ENCODE measurements at regions not wholly inside any gene's neighbourhood (a gene's known extent, or its start where the extent isn't known, plus 50 kb on each side); places are given as distances from the start of the nearest gene placed in this dataset.
"Not testable (repeated sequence)": the region's sequence is repeated elsewhere in the genome, so short reads cannot be mapped to it uniquely, and the experiment has no call there.

- DNase-seq (ENCODE audit: low read depth, low spot score), result no peak
- in situ Hi-C loops (cut with HindIII; ENCODE audit: low pct_unique_long_range_greater_than_20kb, low sequenced_read_pairs), result no loop called here
Observed at GRCh38 chr3:106438887-106439286, 570.1 kb upstream of the CBLB start.

DNA sequence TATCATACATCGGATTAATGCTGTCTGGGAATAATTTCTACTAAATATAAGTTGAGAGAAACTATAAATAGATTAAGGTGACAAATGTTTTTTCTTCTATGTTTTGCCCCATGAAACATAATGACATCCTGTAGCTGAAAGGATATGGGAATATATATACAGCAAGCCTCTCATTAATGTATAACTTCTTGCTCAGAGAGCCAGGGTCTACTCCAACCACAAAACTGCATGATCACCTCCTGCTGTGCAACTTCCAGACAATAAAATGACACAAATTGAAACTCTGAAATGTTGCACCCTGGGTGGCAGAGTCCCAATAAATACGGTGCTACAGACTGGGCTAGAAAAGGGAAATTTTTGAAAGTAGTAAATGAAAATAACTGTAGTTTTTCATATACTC is 571.9 kb upstream of the CBLB start:
- DNase-seq (ENCODE audit: low read depth, low spot score), result no peak
- in situ Hi-C loops (cut with HindIII; ENCODE audit: low pct_unique_long_range_greater_than_20kb, low sequenced_read_pairs), result no loop called here

DNA sequence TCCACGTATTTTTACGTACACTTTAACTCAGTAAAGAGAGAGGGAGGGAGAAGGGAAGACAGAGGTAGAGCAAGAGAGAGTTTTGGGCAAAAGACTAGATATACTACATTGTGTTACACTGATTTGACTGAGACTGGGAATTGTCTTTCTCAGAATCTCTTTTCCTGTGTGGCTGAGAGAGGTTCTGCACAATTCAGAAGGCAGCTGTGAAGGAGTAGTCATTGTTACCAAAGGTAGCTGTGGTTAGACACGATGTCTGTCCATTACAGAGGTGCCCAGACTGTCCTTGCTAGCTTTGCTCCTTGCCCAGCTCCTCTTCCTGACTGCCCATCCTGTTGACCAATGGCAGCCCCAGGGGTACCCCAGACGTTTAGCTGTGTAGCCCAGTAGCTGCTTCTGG is 577.5 kb upstream of the CBLB start:
- in situ Hi-C loops (cut with HindIII; ENCODE audit: low pct_unique_long_range_greater_than_20kb, low sequenced_read_pairs), result no loop called here
- DNase-seq (ENCODE audit: low read depth, low spot score), result no peak

- no peak for DNase-seq (ENCODE audit: low read depth, low spot score)
- in situ Hi-C loops (cut with HindIII; ENCODE audit: low pct_unique_long_range_greater_than_20kb, low sequenced_read_pairs), result no loop called here
Observed at GRCh38 chr3:106447723-106448301, 579.0 kb upstream of the CBLB start.

- in situ Hi-C loops (cut with HindIII; ENCODE audit: low pct_unique_long_range_greater_than_20kb, low sequenced_read_pairs); DNase-seq (ENCODE audit: low read depth, low spot score): not testable (repeated sequence)
Observed at GRCh38 chr3:106448372-106448966, 579.7 kb upstream of the CBLB start.

- DNase-seq (ENCODE audit: low read depth, low spot score), result peak; percentile 13
- in situ Hi-C loops (cut with HindIII; ENCODE audit: low pct_unique_long_range_greater_than_20kb, low sequenced_read_pairs), result no loop called here
Observed at GRCh38 chr3:106452096-106452495, 583.3 kb upstream of the CBLB start.

GRCh38 chr3:106454497-106454896 is 585.7 kb upstream of the CBLB start:
- in situ Hi-C loops (cut with HindIII; ENCODE audit: low pct_unique_long_range_greater_than_20kb, low sequenced_read_pairs), result no loop called here
- DNase-seq (ENCODE audit: low read depth, low spot score), result no peak

DNA sequence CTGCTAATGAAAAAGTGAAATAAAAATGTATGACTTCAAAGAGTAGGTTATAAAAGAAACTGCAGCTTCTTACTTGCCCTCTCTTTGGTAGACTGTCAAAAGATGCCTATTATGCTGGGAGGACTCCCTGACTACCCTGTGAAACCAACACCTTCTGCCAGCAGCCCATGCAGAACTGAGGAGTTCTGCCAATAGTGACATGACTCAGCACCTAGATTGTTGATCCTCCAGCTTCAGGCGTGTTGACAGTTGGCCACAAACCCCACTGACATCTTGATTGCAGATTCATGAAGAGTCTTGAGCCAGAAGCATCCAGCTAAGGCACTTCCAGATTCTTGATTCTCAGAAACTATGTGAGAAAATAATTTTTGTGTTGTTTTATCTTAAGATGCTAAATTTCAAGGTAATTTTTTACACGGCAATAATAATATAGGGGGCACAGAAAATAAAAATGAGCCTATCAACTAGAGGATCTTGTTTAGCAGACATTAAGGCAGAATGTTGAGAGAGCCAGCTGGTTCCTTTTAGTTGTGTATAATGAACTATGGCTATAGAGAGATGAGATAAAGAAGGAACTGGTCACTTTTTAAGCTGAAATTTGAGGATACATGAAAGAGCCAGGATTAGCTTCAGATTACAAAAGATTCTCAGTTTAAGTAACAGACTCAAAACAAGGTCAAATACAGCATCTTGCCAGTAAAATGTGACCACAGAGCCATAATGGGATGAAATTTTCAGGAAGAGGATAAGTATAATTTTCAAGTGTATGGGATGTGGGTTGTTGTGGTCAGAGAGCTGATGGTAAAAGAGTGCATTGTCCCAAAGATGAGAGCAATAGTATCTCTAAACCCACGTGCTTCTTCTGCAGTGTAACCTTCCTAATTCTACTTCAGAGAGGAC is 588.7 kb upstream of the CBLB start:
- in situ Hi-C loops (cut with HindIII; ENCODE audit: low pct_unique_long_range_greater_than_20kb, low sequenced_read_pairs), result no loop called here
- DNase-seq (ENCODE audit: low read depth, low spot score), result peak; percentile 68

DNA sequence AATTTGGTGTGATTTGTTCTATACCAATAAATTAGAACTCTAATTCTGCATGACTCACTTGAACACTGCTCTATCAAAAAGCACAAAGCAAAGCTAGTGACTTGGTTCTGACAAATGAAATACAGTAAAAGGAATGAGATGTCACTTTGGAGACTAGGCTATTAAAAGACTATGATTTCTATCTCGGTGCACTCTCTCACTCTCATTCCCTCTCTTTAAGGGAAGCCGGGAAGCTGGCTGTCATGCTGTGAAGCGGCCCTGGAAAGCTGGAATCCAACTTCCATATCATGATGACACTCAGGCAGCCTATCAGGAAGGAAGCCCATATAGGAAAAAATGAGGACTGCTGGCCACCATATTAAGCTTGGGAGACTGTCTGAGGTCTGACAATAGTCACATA is 590.1 kb upstream of the CBLB start:
- DNase-seq (ENCODE audit: low read depth, low spot score), result no peak
- in situ Hi-C loops (cut with HindIII; ENCODE audit: low pct_unique_long_range_greater_than_20kb, low sequenced_read_pairs), result no loop called here

GRCh38 chr3:106466881-106467280 is 598.1 kb upstream of the CBLB start:
- in situ Hi-C loops (cut with HindIII; ENCODE audit: low pct_unique_long_range_greater_than_20kb, low sequenced_read_pairs), result no loop called here

GRCh38 chr3:106473576-106474475 is 605.0 kb upstream of the CBLB start:
- in situ Hi-C loops (cut with HindIII; ENCODE audit: low pct_unique_long_range_greater_than_20kb, low sequenced_read_pairs), result no loop called here
- no peak for DNase-seq (ENCODE audit: low read depth, low spot score)

More at GRCh38 chr3:106466881-106467280, 598.1 kb upstream of the CBLB start:
- DNase-seq (ENCODE audit: low read depth, low spot score), result no peak

GRCh38 chr3:106482451-106482850 is 613.6 kb upstream of the CBLB start:
- in situ Hi-C loops (cut with HindIII; ENCODE audit: low pct_unique_long_range_greater_than_20kb, low sequenced_read_pairs), result no loop called here
- DNase-seq (ENCODE audit: low read depth, low spot score), result no peak

- in situ Hi-C loops (cut with HindIII; ENCODE audit: low pct_unique_long_range_greater_than_20kb, low sequenced_read_pairs), result no loop called here
- DNase-seq (ENCODE audit: low read depth, low spot score), result no peak
Observed at GRCh38 chr3:106485217-106485616, 616.4 kb upstream of the CBLB start.

DNA sequence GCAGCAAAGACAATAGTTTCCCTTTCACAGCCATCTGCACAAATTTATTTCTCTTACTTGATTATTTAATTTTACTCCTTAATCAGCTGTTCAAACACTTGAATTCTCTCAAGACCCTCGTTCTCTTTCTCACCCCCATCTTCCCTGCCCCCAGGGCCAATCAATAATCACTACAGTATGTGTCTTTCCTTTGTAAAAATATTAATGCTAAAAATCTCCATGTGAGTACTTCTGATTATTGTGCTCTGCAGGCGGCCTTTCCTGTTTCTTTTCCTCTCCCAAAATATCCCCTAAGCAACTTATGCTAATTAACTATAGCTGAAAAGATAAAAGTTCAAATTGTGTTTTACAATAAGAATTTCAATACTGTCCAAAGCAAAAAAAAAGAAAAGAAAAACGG is 617.0 kb upstream of the CBLB start:
- no peak for DNase-seq (ENCODE audit: low read depth, low spot score)
- in situ Hi-C loops (cut with HindIII; ENCODE audit: low pct_unique_long_range_greater_than_20kb, low sequenced_read_pairs), result no loop called here

DNA sequence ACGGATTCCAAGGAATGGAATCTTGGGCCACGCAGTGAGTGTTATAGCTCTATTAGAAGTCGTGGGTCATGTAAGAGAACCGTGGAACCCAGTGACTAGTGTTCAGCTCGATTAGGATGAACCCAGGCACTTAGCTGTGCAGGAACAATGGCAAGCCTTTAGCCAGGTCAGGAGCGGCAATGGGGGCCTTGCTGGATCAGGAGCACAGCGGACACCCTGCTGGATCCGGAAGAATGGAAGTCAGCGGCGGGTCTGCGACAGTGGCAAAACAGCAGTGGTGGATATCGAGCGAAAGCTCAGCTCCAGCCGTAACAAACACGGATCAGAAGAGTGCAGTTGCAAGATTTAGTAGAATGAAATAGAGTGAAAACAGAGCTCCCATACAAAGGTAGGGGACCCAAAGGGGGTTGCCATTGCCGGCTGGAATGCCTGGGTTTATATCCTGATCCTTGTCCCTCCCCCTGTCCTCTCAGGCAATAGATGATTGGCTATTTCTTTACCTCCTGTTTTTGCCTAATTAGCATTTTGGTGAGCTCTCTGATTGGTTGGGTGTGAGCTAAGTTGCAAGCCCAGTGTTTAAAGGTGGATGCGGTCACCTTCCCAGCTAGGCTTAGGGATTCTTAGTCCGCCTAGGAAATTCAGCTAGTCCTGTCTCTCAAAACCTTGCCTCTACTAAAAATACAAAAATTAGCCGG is 618.3 kb upstream of the CBLB start:
- in situ Hi-C loops (cut with HindIII; ENCODE audit: low pct_unique_long_range_greater_than_20kb, low sequenced_read_pairs); DNase-seq (ENCODE audit: low read depth, low spot score): not testable (repeated sequence)

GRCh38 chr3:106488331-106488730 is 619.5 kb upstream of the CBLB start:
- DNase-seq (ENCODE audit: low read depth, low spot score), result no peak
- in situ Hi-C loops (cut with HindIII; ENCODE audit: low pct_unique_long_range_greater_than_20kb, low sequenced_read_pairs), result no loop called here

DNA sequence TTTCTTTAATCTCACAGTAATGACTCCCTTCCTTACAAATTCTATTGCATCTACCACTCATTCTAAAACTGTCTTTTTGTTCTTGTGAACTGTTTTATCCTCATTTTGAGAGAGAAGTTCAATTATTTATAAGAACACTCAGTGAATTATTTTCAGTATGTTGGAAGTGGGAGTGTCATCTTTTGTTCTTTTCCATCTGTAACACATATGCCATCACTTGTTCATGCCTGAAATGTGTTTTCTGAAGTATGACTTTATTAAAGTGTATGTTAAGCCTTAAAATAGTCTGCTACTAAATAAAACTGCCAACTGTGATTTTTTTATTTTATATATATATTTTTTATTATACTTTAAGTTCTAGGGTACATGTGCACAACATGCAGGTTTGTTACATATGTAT is 623.0 kb upstream of the CBLB start:
- no peak for DNase-seq (ENCODE audit: low read depth, low spot score)
- in situ Hi-C loops (cut with HindIII; ENCODE audit: low pct_unique_long_range_greater_than_20kb, low sequenced_read_pairs), result no loop called here

Measured in SK-MEL-5 (cell line).